ENCODE measurements at regions not wholly inside any gene's neighbourhood (a gene's known extent, or its start where the extent isn't known, plus 50 kb on each side); places are given as distances from the start of the nearest gene placed in this dataset.

GRCh38 chr20:7178004-7178403, 410.5 kb downstream of the BMP2 start:
- Histone ChIP-seq H3K4me3 (no peak overlapping the region), H3K4me1 (ENCODE audit: low read depth) (no peaks in the 10 kb centered on the region), H3K9me3 (no peaks in the 10 kb centered on the region), H3K36me3 (ENCODE audit: low read depth) (no peaks in the 10 kb centered on the region)
- DNase-seq, result no peak
- ATAC-seq, result no peak
- no peak for TF ChIP-seq CTCF (IDR thresholded peaks at IDR 0.05)
- intact Hi-C loops (cut with DNase I, micrococcal nuclease), result no loop called here

GRCh38 chr20:7180256-7181045, 413.0 kb downstream of the BMP2 start:
- ATAC-seq, result no peak

GRCh38 chr20:7189231-7189630, 421.7 kb downstream of the BMP2 start:
- H3K9me3 ChIP-seq, result no peaks in the 10 kb centered on the region
- H3K4me3 ChIP-seq, result no peak overlapping the region
- ATAC-seq, result no peak
- no peaks in the 10 kb centered on the region for H3K36me3 ChIP-seq (ENCODE audit: low read depth)
- H3K4me1 ChIP-seq (ENCODE audit: low read depth), result no peaks in the 10 kb centered on the region
- intact Hi-C loops (cut with DNase I, micrococcal nuclease), result no loop called here
- TF ChIP-seq CTCF (IDR thresholded peaks at IDR 0.05), result no peak
- no peak for DNase-seq

More at GRCh38 chr20:7180256-7181045, 413.0 kb downstream of the BMP2 start:
- H3K9me3 ChIP-seq, result no peaks in the 10 kb centered on the region
- DNase-seq, result no peak
- H3K4me3 ChIP-seq, result no peak overlapping the region
- no peak for TF ChIP-seq CTCF (IDR thresholded peaks at IDR 0.05)
- intact Hi-C loops (cut with DNase I, micrococcal nuclease), result no loop called here
- no peaks in the 10 kb centered on the region for H3K36me3 ChIP-seq (ENCODE audit: low read depth)
- H3K4me1 ChIP-seq (ENCODE audit: low read depth), result no peaks in the 10 kb centered on the region

- no peaks in the 10 kb centered on the region for H3K36me3 ChIP-seq (ENCODE audit: low read depth)
- ATAC-seq (no peak), DNase-seq (no peak)
- H3K4me3 ChIP-seq, result no peak overlapping the region
- intact Hi-C loops (cut with DNase I, micrococcal nuclease), result no loop called here
- no peaks in the 10 kb centered on the region for H3K4me1 ChIP-seq (ENCODE audit: low read depth)
- TF ChIP-seq CTCF (IDR thresholded peaks at IDR 0.05), result no peak
- H3K9me3 ChIP-seq, result no peaks in the 10 kb centered on the region
Observed at GRCh38 chr20:7193681-7194080, 426.2 kb downstream of the BMP2 start.

- TF ChIP-seq CTCF (IDR thresholded peaks at IDR 0.05), result no peak
- Histone ChIP-seq H3K9me3 (no peaks in the 10 kb centered on the region), H3K4me3 (no peak overlapping the region), H3K4me1 (ENCODE audit: low read depth) (no peaks in the 10 kb centered on the region), H3K36me3 (ENCODE audit: low read depth) (no peaks in the 10 kb centered on the region)
- DNase-seq, result no peak
- no peak for ATAC-seq
- intact Hi-C loops (cut with DNase I, micrococcal nuclease), result no loop called here
Observed at GRCh38 chr20:7195704-7196103, 428.2 kb downstream of the BMP2 start.
